ENCODE measurements at regions not wholly inside any gene's neighbourhood (a gene's known extent, or its start where the extent isn't known, plus 50 kb on each side); places are given as distances from the start of the nearest gene placed in this dataset.
"Not testable (repeated sequence)": the region's sequence is repeated elsewhere in the genome, so short reads cannot be mapped to it uniquely, and the experiment has no call there.

DNA sequence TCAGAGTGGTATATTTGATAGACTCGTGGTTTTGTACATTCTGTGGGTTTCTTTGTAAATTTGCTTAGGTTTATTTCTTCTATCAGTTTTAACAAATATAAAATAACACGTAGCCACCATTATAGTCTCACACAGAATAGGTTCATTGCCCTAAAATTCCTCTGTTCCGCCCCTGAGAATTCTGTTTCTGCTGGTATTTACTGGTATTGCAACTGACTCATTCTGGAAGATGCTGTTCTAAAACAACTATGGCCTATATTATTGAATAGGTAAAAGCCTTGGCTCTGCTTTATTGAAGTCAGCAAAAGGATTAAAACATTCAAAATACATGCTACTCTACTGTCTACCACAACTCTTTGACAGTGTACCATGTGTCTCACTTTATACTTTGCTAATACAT is 119.1 kb upstream of the CHORDC1 start:
- no peak for DNase-seq

- no peak for DNase-seq
Measured at GRCh38 chr11:90332415-90332814, 109.6 kb upstream of the CHORDC1 start.

DNA sequence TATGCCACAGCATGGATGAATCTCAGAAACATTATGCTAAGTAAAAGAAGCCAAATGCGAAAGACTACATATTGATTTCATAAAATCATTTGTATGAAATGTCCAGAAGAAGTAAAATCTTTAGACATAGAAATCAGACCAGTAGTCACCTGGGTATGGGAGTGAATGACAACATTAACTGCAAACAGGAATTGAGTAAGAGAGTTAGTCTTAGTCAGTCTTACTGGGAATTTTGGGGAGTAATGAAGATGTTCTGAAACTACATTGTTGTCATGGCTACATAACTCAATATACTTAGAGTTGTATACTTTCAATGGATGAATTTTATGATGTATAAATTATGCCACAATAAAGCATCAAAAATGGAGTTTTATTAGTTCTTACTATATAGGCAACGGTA is 107.8 kb upstream of the CHORDC1 start:
- no peak for DNase-seq

GRCh38 chr11:90329043-90329442 is 106.2 kb upstream of the CHORDC1 start:
- no peak for DNase-seq

DNA sequence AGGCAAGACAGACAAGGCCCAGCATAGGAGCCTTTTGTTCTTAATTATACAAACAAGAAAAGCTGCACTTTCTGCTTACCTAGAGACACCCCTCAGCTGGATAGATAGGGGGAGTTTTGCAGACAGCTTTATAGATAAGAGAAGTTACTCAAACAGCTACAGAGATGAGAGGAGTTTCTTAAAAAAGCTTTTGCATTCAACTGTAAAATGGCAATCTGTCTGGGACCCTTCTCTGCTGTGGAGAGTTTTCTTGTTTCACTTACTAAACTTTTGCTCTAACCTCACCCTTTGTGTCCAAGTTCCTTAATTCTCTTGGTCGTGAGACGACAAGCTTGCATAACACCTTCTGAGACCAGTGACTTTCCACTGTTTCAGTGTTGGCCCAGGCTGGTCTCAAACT is 103.8 kb upstream of the CHORDC1 start:
- DNase-seq, result no peak

DNA sequence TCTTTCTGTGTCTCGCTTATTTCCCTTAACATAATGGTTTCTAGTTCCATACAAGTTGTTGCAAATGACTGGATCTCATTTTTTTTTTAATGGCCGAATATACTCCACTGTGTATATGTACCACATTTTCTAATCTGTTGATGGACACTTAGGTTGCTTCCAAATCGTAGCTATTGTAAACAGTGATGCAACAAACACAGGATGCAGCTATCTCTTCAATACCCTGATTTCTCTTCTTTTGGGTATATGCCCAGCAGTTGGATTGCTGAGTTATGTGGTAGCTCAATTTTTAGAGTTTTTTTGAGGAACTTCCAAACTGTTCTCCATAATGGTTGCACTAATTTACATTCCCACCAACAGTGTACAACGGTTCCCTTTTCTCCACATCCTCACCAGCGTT is 100.4 kb upstream of the CHORDC1 start:
- no peak for DNase-seq

DNA sequence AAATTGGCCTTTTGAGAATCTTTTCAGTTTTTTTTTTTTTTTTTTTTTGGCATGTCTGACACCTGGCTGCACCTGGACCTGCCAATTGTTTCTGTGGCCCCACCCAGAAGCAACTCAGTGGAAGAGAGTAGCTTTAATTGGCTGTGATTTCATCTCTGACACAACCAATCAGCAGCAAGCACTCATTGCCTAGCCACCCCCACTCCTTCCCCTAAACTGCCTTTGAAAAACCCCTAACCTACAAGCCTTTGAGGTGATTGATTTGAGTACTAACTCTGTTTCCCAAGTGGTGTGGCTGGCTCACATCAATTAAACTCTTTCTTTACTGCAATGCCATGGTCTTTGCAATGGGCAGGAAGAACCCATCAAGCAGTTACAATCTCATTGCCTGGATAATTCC is 98.2 kb upstream of the CHORDC1 start:
- DNase-seq, result no peak

- no peak for DNase-seq
Measured at GRCh38 chr11:90318651-90319050, 95.8 kb upstream of the CHORDC1 start.

DNA sequence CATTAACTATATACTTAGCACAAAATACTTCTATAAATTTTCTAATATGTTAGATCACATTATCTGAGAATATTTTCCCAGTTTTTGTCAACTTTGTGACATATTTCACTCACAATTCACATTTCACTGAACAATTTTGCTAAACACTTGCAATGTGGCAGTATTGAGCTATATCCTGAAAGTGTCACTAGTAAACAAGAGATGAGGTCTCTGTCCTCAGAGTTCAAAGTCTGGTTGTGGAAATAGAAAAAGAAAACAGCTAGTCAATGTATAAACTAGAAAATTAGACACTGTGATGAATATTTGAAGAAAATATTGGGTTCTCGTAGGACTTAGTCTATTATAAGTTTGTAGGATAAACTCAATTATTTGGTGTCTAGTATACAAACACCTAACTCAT is 87.4 kb upstream of the CHORDC1 start:
- DNase-seq, result no peak

GRCh38 chr11:90309693-90310092 is 86.8 kb upstream of the CHORDC1 start:
- DNase-seq, result no peak

- DNase-seq, result no peak
Measured at GRCh38 chr11:90294526-90294925, 71.7 kb upstream of the CHORDC1 start.

DNA sequence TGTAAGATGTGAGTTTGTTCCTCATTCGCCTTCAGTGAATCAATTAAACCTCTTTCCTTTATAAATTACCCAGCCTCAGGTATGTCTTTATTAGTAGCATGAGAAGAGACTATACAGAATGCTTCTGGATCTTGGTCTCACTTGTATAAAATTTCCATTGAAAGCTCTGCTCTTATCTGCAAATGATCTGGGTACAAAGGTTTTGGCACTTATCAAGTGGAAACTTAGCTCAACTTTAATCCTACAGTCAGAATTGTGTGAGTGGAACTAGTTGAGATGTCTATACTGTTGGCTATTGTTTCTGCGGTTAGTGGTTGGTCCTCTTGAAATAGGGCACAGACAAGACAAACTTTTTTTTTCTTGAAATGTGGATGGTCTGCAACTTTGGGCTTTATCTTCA is 71.2 kb upstream of the CHORDC1 start:
- DNase-seq, result no peak

DNA sequence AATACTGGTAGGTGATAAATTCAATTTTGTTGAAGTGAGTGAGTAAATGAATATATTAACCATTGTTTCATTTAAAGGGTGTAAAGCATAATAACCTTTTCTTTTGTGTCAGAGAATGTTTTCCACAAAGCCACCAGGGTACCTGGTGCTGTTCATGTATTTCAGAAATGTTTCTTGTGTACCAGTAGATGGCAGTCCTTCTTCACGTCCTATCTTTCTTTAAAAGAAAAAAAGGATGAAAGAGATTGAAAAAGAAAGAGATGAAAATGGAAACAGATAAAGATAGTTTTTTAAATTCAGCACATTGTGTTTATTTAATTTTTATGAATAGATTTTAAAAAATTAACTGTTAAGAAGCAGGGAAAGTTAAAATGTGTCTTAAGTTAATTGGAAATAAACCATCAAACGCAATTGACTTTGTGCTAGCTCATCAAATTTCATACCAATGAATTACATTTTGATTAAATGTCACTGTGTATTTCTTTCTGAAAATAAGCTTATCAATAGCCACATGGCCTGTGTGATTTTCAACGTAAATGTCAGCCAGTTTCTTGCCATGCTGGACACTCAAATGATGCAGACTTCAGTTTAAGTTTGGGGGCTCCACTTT is 65.5 kb upstream of the CHORDC1 start:
- peak; percentile 14 for DNase-seq

GRCh38 chr11:90286640-90287039 is 63.8 kb upstream of the CHORDC1 start:
- DNase-seq, result no peak

DNA sequence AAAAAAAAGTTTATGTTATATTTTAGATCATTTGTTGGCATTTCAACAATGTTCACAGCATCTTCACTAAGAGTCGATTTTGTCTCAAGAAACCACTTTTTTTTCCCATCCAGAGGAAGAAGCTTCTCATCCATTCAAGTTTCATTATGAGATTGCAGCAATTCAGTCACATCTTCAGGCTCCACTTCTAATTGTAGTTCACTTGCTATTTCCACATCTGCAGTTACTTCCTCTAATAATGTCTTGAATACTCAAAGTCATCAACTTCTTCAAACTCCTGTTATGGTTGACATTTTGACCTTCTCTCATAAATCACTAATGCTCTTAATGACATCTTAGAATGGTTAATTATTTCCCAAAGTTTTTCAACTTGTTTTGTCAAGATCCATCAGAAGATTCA is 61.3 kb upstream of the CHORDC1 start:
- DNase-seq, result no peak

DNA sequence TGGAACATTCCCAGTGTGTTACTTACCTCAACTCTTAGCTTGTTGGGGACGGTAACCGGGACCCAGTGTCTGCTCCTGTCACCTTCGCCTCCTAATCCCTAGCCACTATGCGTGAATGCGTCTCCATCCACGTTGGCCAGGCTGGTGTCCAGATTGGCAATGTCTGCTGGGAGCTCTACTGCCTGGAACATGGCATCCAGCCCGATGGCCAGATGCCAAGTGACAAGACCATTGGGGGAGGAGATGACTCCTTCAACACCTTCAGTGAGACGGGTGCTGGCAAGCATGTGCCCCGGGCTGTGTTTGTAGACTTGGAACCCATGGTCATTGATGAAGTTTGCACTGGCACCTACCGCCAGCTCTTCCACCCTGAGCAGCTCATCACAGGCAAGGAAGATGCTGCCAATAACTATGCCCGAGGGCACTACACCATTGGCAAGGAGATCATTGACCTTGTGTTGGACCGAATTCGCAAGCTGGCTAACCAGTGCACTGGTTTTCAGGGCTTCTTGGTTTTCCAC is 59.8 kb upstream of the CHORDC1 start:
- not testable (repeated sequence) for DNase-seq

DNA sequence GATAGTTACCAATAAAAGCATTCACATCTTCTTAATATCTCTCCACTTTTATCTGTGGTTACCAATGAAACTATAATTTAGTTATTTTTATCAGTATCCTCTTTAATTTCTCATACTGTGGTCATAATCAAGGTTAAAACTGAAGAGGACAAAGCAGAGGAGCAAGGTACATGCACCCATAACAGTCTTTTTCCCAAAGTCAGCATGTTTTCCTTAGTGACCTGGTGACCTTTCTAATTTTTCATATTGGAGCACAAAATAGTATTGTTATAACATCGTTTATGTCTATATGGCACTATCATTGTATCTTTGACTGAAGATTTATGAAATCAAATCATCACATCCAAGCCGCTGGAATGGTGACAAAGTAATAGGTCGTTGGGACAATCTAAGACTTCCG is 51.5 kb upstream of the CHORDC1 start:
- no peak for DNase-seq

Data from NCI-H1694 treated with DMSO at 0.1 percent for 48 hours (cell line).